ENCODE measurements at regions not wholly inside any gene's neighbourhood (a gene's known extent, or its start where the extent isn't known, plus 50 kb on each side); places are given as distances from the start of the nearest gene placed in this dataset.

GRCh38 chr7:80014511-80014910, 120.1 kb upstream of the GNAI1 start:
- TF ChIP-seq CTCF (conservative IDR thresholded peaks at IDR 0.05; ENCODE audit: low read depth, low read length) (no peak), EZH2 (IDR thresholded peaks at IDR 0.05; ENCODE audit: low read length, unreplicated experiment) (no peak)

Measured in PC-3 (cell line).